SK-N-SH (cell line): ENCODE measurements at regions not wholly inside any gene's neighbourhood (a gene's known extent, or its start where the extent isn't known, plus 50 kb on each side); places are given as distances from the start of the nearest gene placed in this dataset.

Source experiments
- CTCF ChIA-PET: fragments of 300-600, 350-600 bp; formaldehyde crosslinking; extraction: SDS; loops from one replicate; lab custom pipeline; 2021; lab: Yijun Ruan, JAX
- POLR2A ChIA-PET: fragments of 350-600 bp; sonication (Branson Sonifier 250); formaldehyde crosslinking; extraction: SDS; loops from one replicate; lab custom pipeline; 2020; ENCODE audit warnings: antibody characterized with exemption, inconsistent platforms; lab: Yijun Ruan, JAX
- DNase-seq: peaks from one replicate; pipeline ENCODE4 v3.0.0; 2012
- H2AFZ ChIP-seq: fragments of 200-600 bp; sonication (generic); 2 replicates; pipeline ENCODE4 v1.8.1; 2016; ENCODE audit warnings: antibody characterized with exemption, mild to moderate bottlenecking, low read depth
- H3F3A ChIP-seq: fragments of 200-600 bp; sonication (generic); replicated peaks from 2 replicates; pipeline ENCODE3; 2016; ENCODE audit warnings: antibody characterized with exemption, mild to moderate bottlenecking; ENCODE audit not compliant: insufficient read depth
- H3K27ac ChIP-seq, 2 experiments: fragments of 200-500 bp in 1 of 2; fragments of 200-600 bp in 1 of 2; sonication (Bioruptor generic) in 1 of 2; sonication (generic), shearing (Covaris generic) in 1 of 2; 2 replicates each; pipeline versions ENCODE4 v1.5.1 to v1.6.1; 2014 to 2016; ENCODE audit warnings: low read depth in 2 of 2, inconsistent platforms in 1 of 2, low read length in 1 of 2, mild to moderate bottlenecking in 1 of 2, mixed read lengths in 1 of 2
- H3K27me3 ChIP-seq: fragments of 200-600 bp; sonication (generic), shearing (Covaris generic); 2 replicates; pipeline ENCODE4 v1.6.1; 2016; ENCODE audit warnings: mixed run types; ENCODE audit not compliant: insufficient read depth
- H3K36me3 ChIP-seq, 2 experiments: fragments of 200-500 bp in 1 of 2; fragments of 200-600 bp in 1 of 2; sonication (Bioruptor generic) in 1 of 2; sonication (generic) in 1 of 2; replicated peaks in 1 of 2; 2 replicates each; pipeline versions ENCODE3 to v1.5.1; 2014 to 2016; ENCODE audit warnings: low read length in 1 of 2, mild to moderate bottlenecking in 1 of 2; ENCODE audit not compliant: insufficient read depth in 2 of 2, control insufficient read depth in 1 of 2
- H3K4me1 ChIP-seq, 2 experiments: fragments of 200-500 bp in 1 of 2; fragments of 200-600 bp in 1 of 2; sonication (Bioruptor generic) in 1 of 2; sonication (generic), shearing (Covaris generic) in 1 of 2; 2 replicates each; pipeline versions ENCODE4 v1.5.1 to v1.6.1; 2014 to 2016; ENCODE audit warnings: low read depth in 1 of 2, low read length in 1 of 2, mixed run types in 1 of 2; ENCODE audit not compliant: insufficient read depth in 2 of 2, control insufficient read depth in 1 of 2
- H3K4me2 ChIP-seq: fragments of 200-600 bp; sonication (generic), shearing (Covaris generic); 2 replicates; pipeline ENCODE4 v1.6.1; 2017; ENCODE audit warnings: mixed run types
- H3K4me3 ChIP-seq, 2 experiments: fragments of 200-500 bp in 1 of 2; fragments of 200-600 bp in 1 of 2; sonication (Bioruptor generic) in 1 of 2; sonication (generic), shearing (Covaris generic) in 1 of 2; 2 replicates each; pipeline versions ENCODE4 v1.5.1 to v1.8.1; 2014 to 2016; ENCODE audit warnings: low read depth in 2 of 2, inconsistent platforms in 1 of 2, low read length in 1 of 2, mild to moderate bottlenecking in 1 of 2, mixed read lengths in 1 of 2, moderate library complexity in 1 of 2
- H3K79me2 ChIP-seq: fragments of 200-600 bp; sonication (generic); 2 replicates; pipeline ENCODE4 v1.8.1; 2017; ENCODE audit warnings: mild to moderate bottlenecking; ENCODE audit not compliant: insufficient read depth
- H3K9ac ChIP-seq: fragments of 200-600 bp; sonication (generic); 2 replicates; pipeline ENCODE4 v1.6.1; 2017; ENCODE audit warnings: mixed run types
- H3K9me2 ChIP-seq: fragments of 200-600 bp; sonication (generic); 2 replicates; pipeline ENCODE4 v1.6.1; 2017; ENCODE audit warnings: mixed run types
- H3K9me3 ChIP-seq: fragments of 200-600 bp; sonication (generic); 2 replicates; pipeline ENCODE4 v1.6.1; 2017; ENCODE audit warnings: mixed run types, mild to moderate bottlenecking, moderate library complexity
- H4K20me1 ChIP-seq: fragments of 200-600 bp; sonication (generic); 2 replicates; pipeline ENCODE4 v1.6.1; 2017; ENCODE audit warnings: mild to moderate bottlenecking, mixed run types; ENCODE audit not compliant: insufficient read depth
- CHD2 ChIP-seq: fragments of 150-350 bp; IDR thresholded peaks from 2 replicates; pipeline ENCODE4 v1.6.1; 2018; ENCODE audit warnings: low read length; ENCODE audit not compliant: partially characterized antibody
- CTCF ChIP-seq: fragments of 200-600 bp; sonication (generic); IDR thresholded peaks from 2 replicates; pipeline ENCODE4 v1.6.1; 2017; ENCODE audit warnings: antibody characterized with exemption, mild to moderate bottlenecking, moderate library complexity
- FOSL2 ChIP-seq: IDR thresholded peaks from 2 replicates; pipeline ENCODE4 v1.4.0; 2012; ENCODE audit warnings: low read depth, mild to moderate bottlenecking, moderate library complexity, borderline replicate concordance
- FOXJ3 ChIP-seq: sonication (generic); formaldehyde crosslinking; IDR thresholded peaks from 2 replicates; pipeline ENCODE4 v1.5.1; 2020; ENCODE audit warnings: mild to moderate bottlenecking, missing genetic modification reagents
- IRF3 ChIP-seq: fragments of 150-350 bp; IDR thresholded peaks from 2 replicates; pipeline ENCODE4 v1.6.1; 2016; ENCODE audit warnings: mild to moderate bottlenecking, low read depth, low read length
- MXI1 ChIP-seq: IDR thresholded peaks from 2 replicates; pipeline ENCODE4 v1.6.1; 2012; ENCODE audit warnings: mild to moderate bottlenecking, low read depth, low read length, improper control_type of control experiment
- NFIC ChIP-seq: IDR thresholded peaks from 2 replicates; pipeline ENCODE4 v1.4.0; 2012; ENCODE audit warnings: borderline replicate concordance
- NRF1 ChIP-seq: IDR thresholded peaks from 2 replicates; pipeline ENCODE4 v1.6.1; 2012; ENCODE audit warnings: low read depth, mild to moderate bottlenecking, low read length
- RAD21 ChIP-seq: IDR thresholded peaks from 2 replicates; pipeline ENCODE4 v1.6.1; 2012; ENCODE audit warnings: mild to moderate bottlenecking, low read length
- REST ChIP-seq: IDR thresholded peaks from 2 replicates; pipeline ENCODE4 v1.6.1; 2012; ENCODE audit warnings: mild to moderate bottlenecking, low read depth, low read length, moderate library complexity
- RFX5 ChIP-seq: IDR thresholded peaks from 2 replicates; pipeline ENCODE4 v1.6.1; 2012; ENCODE audit warnings: mild to moderate bottlenecking, improper control_type of control experiment, low read length
- SMC3 ChIP-seq: IDR thresholded peaks from 2 replicates; pipeline ENCODE4 v1.6.1; 2012; ENCODE audit warnings: low read depth, low read length, improper control_type of control experiment
- TAF1 ChIP-seq: IDR thresholded peaks from 2 replicates; pipeline ENCODE4 v1.6.1; 2012; ENCODE audit warnings: low read depth, mild to moderate bottlenecking, low read length, moderate library complexity, borderline replicate concordance
- TEAD4 ChIP-seq: IDR thresholded peaks from 2 replicates; pipeline ENCODE4 v1.4.0; 2012; ENCODE audit warnings: mild to moderate bottlenecking, borderline replicate concordance; ENCODE audit not compliant: insufficient read depth
- USF2 ChIP-seq: fragments of 150-350 bp; IDR thresholded peaks from 2 replicates; pipeline ENCODE4 v1.6.1; 2017; ENCODE audit warnings: antibody characterized with exemption, low read length, low read depth, borderline replicate concordance
- YY1 ChIP-seq: IDR thresholded peaks from 2 replicates; pipeline ENCODE4 v1.4.0; 2012; ENCODE audit warnings: low read depth, mild to moderate bottlenecking
- WGBS: methylation state at CpG from one replicate; pipeline ENCODE4 v1.1.6; 2017; ENCODE audit warnings: low lambda C conversion rate; 5-methylcytosine and 5-hydroxymethylcytosine counted together

GRCh38 chr14:89088530-89088929 lies 264.1 kb downstream of the TTC8 start (continued):
- no peak for TF ChIP-seq USF2

- no peaks in the 10 kb centered on the region for H3K4me1 ChIP-seq
- POLR2A ChIA-PET, result no interaction called here
- H3K27ac ChIP-seq, result no peak overlapping the region
- 23% methylated on average over 1 of the region's 1 CpG for WGBS
- no peak overlapping the region for H3K4me3 ChIP-seq
- no peak overlapping the region for H3K4me2 ChIP-seq
- CTCF ChIA-PET, result no interaction called here
- H3K36me3 ChIP-seq, result no peaks in the 10 kb centered on the region
- no peaks in the 10 kb centered on the region for H3K79me2 ChIP-seq
- H3F3A ChIP-seq, result no peaks in the 10 kb centered on the region
- no peak for DNase-seq
- no peaks in the 10 kb centered on the region for H3K27me3 ChIP-seq
- TF ChIP-seq TAF1, result no peak
- no peak for TF ChIP-seq CHD2
- no peak for TF ChIP-seq REST
- no peak for TF ChIP-seq YY1
- TF ChIP-seq RAD21, result no peak
- H3K9me3 ChIP-seq, result no peaks in the 10 kb centered on the region
- H3K9ac ChIP-seq, result no peak overlapping the region
- H4K20me1 ChIP-seq, result no peaks in the 10 kb centered on the region
- H3K9me2 ChIP-seq, result no peaks in the 10 kb centered on the region
- H2AFZ ChIP-seq, result no peak overlapping the region
Measured at GRCh38 chr14:89089330-89089729, 264.9 kb downstream of the TTC8 start.

- Histone ChIP-seq H3K9ac (no peak overlapping the region), H3K27ac (no peak overlapping the region), H3K27me3 (no peaks in the 10 kb centered on the region), H4K20me1 (no peaks in the 10 kb centered on the region), H2AFZ (no peak overlapping the region), H3K4me2 (no peak overlapping the region), H3K9me3 (no peaks in the 10 kb centered on the region), H3K36me3 (no peaks in the 10 kb centered on the region), H3K79me2 (no peaks in the 10 kb centered on the region), H3F3A (no peaks in the 10 kb centered on the region), H3K9me2 (no peaks in the 10 kb centered on the region), H3K4me3 (no peak overlapping the region), H3K4me1 (no peaks in the 10 kb centered on the region)
- 82% methylated on average over 1 of the region's 1 CpG for WGBS
- no peak for DNase-seq
- POLR2A ChIA-PET, result no interaction called here
- CTCF ChIA-PET, result interaction anchor here (1.3 kb wide), 1 partner anchor 73 kb away, joined by 4 read pairs; no protein-coding TSS in a partner anchor
- no peak for TF ChIP-seq FOSL2
- TF ChIP-seq RFX5, result no peak
- TF ChIP-seq CTCF, result no peak
- no peak for TF ChIP-seq USF2
- no peak for TF ChIP-seq TAF1
- TF ChIP-seq SMC3, result no peak
- no peak for TF ChIP-seq MXI1
- no peak for TF ChIP-seq CHD2
- no peak for TF ChIP-seq TEAD4
- no peak for TF ChIP-seq NRF1
- TF ChIP-seq FOXJ3 (CRISPR knock-in tag), result no peak
- no peak for TF ChIP-seq NFIC
- no peak for TF ChIP-seq IRF3
Measured at GRCh38 chr14:89091781-89092180, 267.3 kb downstream of the TTC8 start.
